Keratinocyte (primary cell): ENCODE measurements at regions not wholly inside any gene's neighbourhood (a gene's known extent, or its start where the extent isn't known, plus 50 kb on each side); places are given as distances from the start of the nearest gene placed in this dataset.

Experiments used
- DNase-seq: peaks from one replicate; pipeline ENCODE4 v3.0.0-alpha.2; 2011; ENCODE audit warnings: low read depth, missing footprints, low spot score
- FAIRE-seq: peaks from 2 replicates; lab custom pipeline; 2011; peaks lifted over from hg19 to GRCh38; lab: Jason Lieb, UNC
- H2AFZ ChIP-seq: 2 replicates; pipeline ENCODE4 v1.6.0; 2012; ENCODE audit warnings: low read length, control low read depth, inconsistent platforms; ENCODE audit not compliant: control insufficient read depth
- H3K27ac ChIP-seq: 2 replicates; pipeline ENCODE4 v1.5.1; 2011; ENCODE audit warnings: low read length; ENCODE audit not compliant: control insufficient read depth, insufficient read depth
- H3K27me3 ChIP-seq: 3 replicates; pipeline ENCODE4 v1.6.0; 2011; ENCODE audit warnings: low read length; ENCODE audit not compliant: control insufficient read depth, insufficient read depth; ENCODE audit errors: extremely low read depth
- H3K36me3 ChIP-seq, 2 experiments: 2 replicates in 1 of 2; 3 replicates in 1 of 2; pipeline ENCODE4 v1.5.1; 2011; ENCODE audit warnings: low read length in 2 of 2, mild to moderate bottlenecking in 1 of 2; ENCODE audit not compliant: control insufficient read depth in 2 of 2, insufficient read depth in 2 of 2; ENCODE audit errors: extremely low read depth in 1 of 2
- H3K4me1 ChIP-seq: 3 replicates; pipeline ENCODE4 v1.5.1; 2011; ENCODE audit warnings: low read length; ENCODE audit not compliant: control insufficient read depth, insufficient read depth; ENCODE audit errors: extremely low read depth
- H3K4me2 ChIP-seq: 3 replicates; pipeline ENCODE4 v1.6.0; 2011; ENCODE audit warnings: low read depth, low read length; ENCODE audit not compliant: control insufficient read depth, insufficient read depth; ENCODE audit errors: extremely low read depth
- H3K4me3 ChIP-seq, 3 experiments: fragments of 200-600 bp in 1 of 3; sonication (generic) in 1 of 3; 2 replicates in 2 of 3; 3 replicates in 1 of 3; pipeline ENCODE4 v1.5.1; 2011 to 2016; ENCODE audit warnings: low read length in 3 of 3, mild to moderate bottlenecking in 3 of 3, control low read depth in 2 of 3, inconsistent platforms in 1 of 3, low read depth in 1 of 3, mixed read lengths in 1 of 3, mixed run types in 1 of 3, moderate library complexity in 1 of 3; ENCODE audit not compliant: control insufficient read depth in 2 of 3, insufficient read depth in 2 of 3; ENCODE audit errors: extremely low read depth in 1 of 3
- H3K79me2 ChIP-seq: 2 replicates; pipeline ENCODE4 v1.6.0; 2012; ENCODE audit warnings: low read length; ENCODE audit not compliant: control insufficient read depth, insufficient read depth
- H3K9ac ChIP-seq: 3 replicates; pipeline ENCODE4 v1.6.0; 2011; ENCODE audit warnings: low read length; ENCODE audit not compliant: control insufficient read depth, insufficient read depth; ENCODE audit errors: extremely low read depth
- H3K9me1 ChIP-seq: 3 replicates; pipeline ENCODE4 v1.6.0; 2011; ENCODE audit warnings: low read length; ENCODE audit not compliant: control insufficient read depth, insufficient read depth; ENCODE audit errors: extremely low read depth
- H3K9me3 ChIP-seq: 2 replicates; pipeline ENCODE4 v1.5.1; 2012; ENCODE audit warnings: low read depth, low read length; ENCODE audit not compliant: control insufficient read depth
- H4K20me1 ChIP-seq: 3 replicates; pipeline ENCODE4 v1.6.0; 2011; ENCODE audit warnings: low read length; ENCODE audit not compliant: control insufficient read depth, insufficient read depth; ENCODE audit errors: extremely low read depth
- EZH2 ChIP-seq: IDR thresholded peaks from one replicate; pipeline ENCODE4 v1.6.1; 2012; ENCODE audit warnings: inconsistent platforms, mild to moderate bottlenecking, low read length, moderate library complexity
- dilution Hi-C: fragments of 300-500 bp; cut with MboI; formaldehyde crosslinking; loops from one replicate; pipeline ENCODE4 v1.7.0; 2020; ENCODE audit warnings: low sequenced_read_pairs; ENCODE audit not compliant: extremely low pct_ligation_motif_present
- TF ChIP-seq, protein P1 (sequence below), 3 experiments: IDR thresholded peaks in 1 of 3; conservative IDR thresholded peaks in 1 of 3; optimal IDR thresholded peaks in 1 of 3; 2 replicates in 2 of 3; 3 replicates in 1 of 3; pipeline versions ENCODE3 to v1.5.1; 2011; ENCODE audit warnings: low read length in 3 of 3, mild to moderate bottlenecking in 3 of 3, moderate library complexity in 2 of 3, control low read depth in 1 of 3, inconsistent platforms in 1 of 3; ENCODE audit not compliant: insufficient read depth in 2 of 3; ENCODE audit errors: extremely low read depth in 1 of 3

- Histone ChIP-seq H3K36me3 (no peaks in the 10 kb centered on the region), H3K27me3 (no peaks in the 10 kb centered on the region), H3K9ac (no peak overlapping the region), H3K9me1 (no peaks in the 10 kb centered on the region), H3K4me1 (peaks cover 6% of the 10 kb centered on the region), H3K27ac (no peak overlapping the region), H4K20me1 (no peaks in the 10 kb centered on the region), H3K79me2 (no peaks in the 10 kb centered on the region), H3K4me2 (no peak overlapping the region), H3K9me3 (no peaks in the 10 kb centered on the region), H3K4me3 (no peak overlapping the region), H2AFZ (no peak overlapping the region)
- no peak for DNase-seq
- no peak for FAIRE-seq
- dilution Hi-C loops: no loop called here
- TF ChIP-seq, protein P1, sequence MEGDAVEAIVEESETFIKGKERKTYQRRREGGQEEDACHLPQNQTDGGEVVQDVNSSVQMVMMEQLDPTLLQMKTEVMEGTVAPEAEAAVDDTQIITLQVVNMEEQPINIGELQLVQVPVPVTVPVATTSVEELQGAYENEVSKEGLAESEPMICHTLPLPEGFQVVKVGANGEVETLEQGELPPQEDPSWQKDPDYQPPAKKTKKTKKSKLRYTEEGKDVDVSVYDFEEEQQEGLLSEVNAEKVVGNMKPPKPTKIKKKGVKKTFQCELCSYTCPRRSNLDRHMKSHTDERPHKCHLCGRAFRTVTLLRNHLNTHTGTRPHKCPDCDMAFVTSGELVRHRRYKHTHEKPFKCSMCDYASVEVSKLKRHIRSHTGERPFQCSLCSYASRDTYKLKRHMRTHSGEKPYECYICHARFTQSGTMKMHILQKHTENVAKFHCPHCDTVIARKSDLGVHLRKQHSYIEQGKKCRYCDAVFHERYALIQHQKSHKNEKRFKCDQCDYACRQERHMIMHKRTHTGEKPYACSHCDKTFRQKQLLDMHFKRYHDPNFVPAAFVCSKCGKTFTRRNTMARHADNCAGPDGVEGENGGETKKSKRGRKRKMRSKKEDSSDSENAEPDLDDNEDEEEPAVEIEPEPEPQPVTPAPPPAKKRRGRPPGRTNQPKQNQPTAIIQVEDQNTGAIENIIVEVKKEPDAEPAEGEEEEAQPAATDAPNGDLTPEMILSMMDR (optimal IDR thresholded peaks at IDR 0.05 in 1 of 3, IDR thresholded peaks at IDR 0.05 in 1 of 3, conservative IDR thresholded peaks at IDR 0.05 in 1 of 3; ENCODE audit: extremely low read depth in 1 of 3, insufficient read depth in 2 of 3, low read length in 3 of 3): no peak
- TF ChIP-seq EZH2: no peak
Measured at GRCh38 chr5:68449380-68449779, 233.8 kb downstream of the PIK3R1 start.

- Histone ChIP-seq H3K27ac (no peak overlapping the region), H4K20me1 (no peaks in the 10 kb centered on the region), H3K36me3 (no peaks in the 10 kb centered on the region), H2AFZ (no peak overlapping the region), H3K9me1 (no peaks in the 10 kb centered on the region), H3K4me1 (no peaks in the 10 kb centered on the region), H3K9ac (no peak overlapping the region), H3K9me3 (no peaks in the 10 kb centered on the region), H3K4me2 (no peak overlapping the region), H3K79me2 (no peaks in the 10 kb centered on the region), H3K27me3 (no peaks in the 10 kb centered on the region), H3K4me3 (no peak overlapping the region)
- dilution Hi-C loops: no loop called here
- no peak for DNase-seq
- TF ChIP-seq EZH2: no peak
- TF ChIP-seq, protein P1 (optimal IDR thresholded peaks at IDR 0.05 in 1 of 3, IDR thresholded peaks at IDR 0.05 in 1 of 3, conservative IDR thresholded peaks at IDR 0.05 in 1 of 3; ENCODE audit: extremely low read depth in 1 of 3, insufficient read depth in 2 of 3, low read length in 3 of 3): no peak
- FAIRE-seq: no peak
Measured at GRCh38 chr5:68450245-68450852, 234.8 kb downstream of the PIK3R1 start.
